ENCODE measurements at regions not wholly inside any gene's neighbourhood (a gene's known extent, or its start where the extent isn't known, plus 50 kb on each side); places are given as distances from the start of the nearest gene placed in this dataset.

DNA sequence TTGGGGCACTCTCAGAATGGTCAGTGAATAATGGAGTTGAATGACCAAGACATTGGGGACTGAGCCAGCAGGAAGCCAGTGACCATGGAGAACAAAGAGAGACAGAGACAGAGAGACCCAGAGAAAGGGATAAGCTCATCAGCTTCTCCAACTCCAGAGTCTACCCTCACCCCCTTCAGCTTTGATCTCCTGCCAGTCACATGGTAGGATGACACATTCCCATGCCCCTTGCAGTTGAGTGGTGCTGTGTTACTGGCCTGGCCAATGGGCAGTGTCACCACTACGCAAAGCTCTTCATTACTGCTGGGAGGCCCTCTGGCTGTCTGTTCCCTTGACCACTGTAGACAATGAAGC is 643.5 kb downstream of the AJAP1 start:
- ChIA-PET POLR2A (no interaction called here), CTCF (no interaction called here)
- no peak for DNase-seq (ENCODE audit: extremely low spot score)
- TF ChIP-seq LEF1 (IDR thresholded peaks at IDR 0.05; ENCODE audit: borderline replicate concordance) (no peak), HDGF (IDR thresholded peaks at IDR 0.05; ENCODE audit: borderline replicate concordance) (no peak), FOXA1 (IDR thresholded peaks at IDR 0.05) (no peak), SUZ12 (IDR thresholded peaks at IDR 0.05) (no peak)

DNA sequence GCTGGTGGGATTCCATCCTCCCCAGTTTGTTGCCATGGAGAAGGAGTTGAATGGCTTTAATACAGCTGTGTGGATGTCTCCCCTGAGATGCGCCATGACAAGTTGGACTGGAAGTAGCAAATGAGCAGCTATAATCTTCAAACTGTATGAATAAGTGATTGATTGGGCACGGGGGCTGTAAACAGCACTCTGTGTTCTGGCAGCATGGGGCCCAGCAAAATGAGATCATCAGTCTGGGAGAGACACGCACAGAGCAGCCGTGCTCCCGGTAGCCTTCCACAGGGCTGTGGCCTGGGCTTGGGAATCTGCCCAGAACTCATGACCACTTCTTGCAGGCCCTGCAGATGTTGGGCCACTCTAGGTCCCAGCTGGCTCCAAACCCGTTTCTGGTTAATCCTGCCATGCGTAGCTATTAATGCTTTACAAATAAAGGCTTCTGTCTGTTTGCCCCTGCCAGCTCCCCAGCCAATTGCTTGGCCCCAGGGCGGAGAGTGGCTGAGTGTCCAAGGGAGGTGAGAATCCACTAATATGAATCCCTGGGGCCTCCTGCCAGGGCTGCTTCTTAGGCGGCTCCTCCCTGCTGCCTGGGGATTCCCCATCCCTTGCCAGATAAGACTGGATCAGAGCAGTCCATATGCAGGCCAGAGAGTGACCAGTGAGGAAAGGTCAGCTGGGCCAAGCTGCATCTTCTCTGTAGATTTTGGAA is 642.9 kb downstream of the AJAP1 start:
- ChIA-PET POLR2A (no interaction called here), CTCF (no interaction called here)
- no peak for DNase-seq (ENCODE audit: extremely low spot score)
- TF ChIP-seq BHLHE40 (IDR thresholded peaks at IDR 0.05; ENCODE audit: borderline replicate concordance) (no peak), CTBP1 (IDR thresholded peaks at IDR 0.05; ENCODE audit: borderline replicate concordance) (no peak), ARNT (IDR thresholded peaks at IDR 0.05) (no peak), SP1 (IDR thresholded peaks at IDR 0.05) (no peak), ELF4 (IDR thresholded peaks at IDR 0.05) (no peak), FOXA1 (IDR thresholded peaks at IDR 0.05) (no peak)

DNA sequence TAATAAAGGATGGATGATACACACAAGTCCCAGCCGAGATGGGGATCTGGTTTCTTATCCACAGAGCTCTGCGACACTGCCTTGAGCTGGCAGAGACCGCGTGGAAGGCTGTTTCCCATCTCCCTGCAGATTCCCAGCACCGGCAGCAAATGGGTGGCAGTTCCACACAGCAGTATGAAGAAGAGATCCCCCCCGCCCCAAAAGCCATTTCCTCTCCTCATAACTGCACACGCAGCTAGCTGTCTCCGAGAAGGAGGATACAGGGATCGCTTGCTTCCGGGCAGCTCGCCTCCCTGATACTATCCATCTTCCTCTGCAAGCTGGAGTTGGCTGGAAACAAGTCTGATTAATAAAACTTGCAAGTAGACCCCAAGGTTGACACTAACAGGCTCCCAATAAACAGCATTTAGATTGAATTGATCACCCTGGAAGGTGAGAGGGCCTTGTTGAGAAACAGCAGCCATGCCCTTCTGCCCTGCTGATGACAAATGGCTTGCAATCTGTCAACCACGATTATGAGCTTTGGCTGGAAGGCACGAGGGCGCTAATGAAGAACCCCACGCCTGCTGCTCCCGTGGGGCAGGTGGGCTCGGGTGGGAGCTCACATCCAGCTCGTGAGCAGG is 642.3 kb downstream of the AJAP1 start:
- no peak for TF ChIP-seq SP1 (IDR thresholded peaks at IDR 0.05)
- no peak for TF ChIP-seq SUZ12 (IDR thresholded peaks at IDR 0.05)
- no peak for TF ChIP-seq ELF4 (IDR thresholded peaks at IDR 0.05)
- no peak for TF ChIP-seq TARDBP (IDR thresholded peaks at IDR 0.05)
- TF ChIP-seq FOXK2 (IDR thresholded peaks at IDR 0.05) = no peak
- no peak for TF ChIP-seq LEF1 (IDR thresholded peaks at IDR 0.05; ENCODE audit: borderline replicate concordance)
- TF ChIP-seq FOXA1 (IDR thresholded peaks at IDR 0.05) = no peak
- no peak for TF ChIP-seq CTBP1 (IDR thresholded peaks at IDR 0.05; ENCODE audit: borderline replicate concordance)
- TF ChIP-seq HDGF (IDR thresholded peaks at IDR 0.05; ENCODE audit: borderline replicate concordance) = no peak
- no peak for TF ChIP-seq FOXM1 (IDR thresholded peaks at IDR 0.05; ENCODE audit: borderline replicate concordance)
- TF ChIP-seq L3MBTL2 (conservative IDR thresholded peaks at IDR 0.05) = no peak
- TF ChIP-seq ZNF384 (IDR thresholded peaks at IDR 0.05) = no peak
- TF ChIP-seq, protein P1, sequence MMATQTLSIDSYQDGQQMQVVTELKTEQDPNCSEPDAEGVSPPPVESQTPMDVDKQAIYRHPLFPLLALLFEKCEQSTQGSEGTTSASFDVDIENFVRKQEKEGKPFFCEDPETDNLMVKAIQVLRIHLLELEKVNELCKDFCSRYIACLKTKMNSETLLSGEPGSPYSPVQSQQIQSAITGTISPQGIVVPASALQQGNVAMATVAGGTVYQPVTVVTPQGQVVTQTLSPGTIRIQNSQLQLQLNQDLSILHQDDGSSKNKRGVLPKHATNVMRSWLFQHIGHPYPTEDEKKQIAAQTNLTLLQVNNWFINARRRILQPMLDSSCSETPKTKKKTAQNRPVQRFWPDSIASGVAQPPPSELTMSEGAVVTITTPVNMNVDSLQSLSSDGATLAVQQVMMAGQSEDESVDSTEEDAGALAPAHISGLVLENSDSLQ (IDR thresholded peaks at IDR 0.05) = no peak

DNA sequence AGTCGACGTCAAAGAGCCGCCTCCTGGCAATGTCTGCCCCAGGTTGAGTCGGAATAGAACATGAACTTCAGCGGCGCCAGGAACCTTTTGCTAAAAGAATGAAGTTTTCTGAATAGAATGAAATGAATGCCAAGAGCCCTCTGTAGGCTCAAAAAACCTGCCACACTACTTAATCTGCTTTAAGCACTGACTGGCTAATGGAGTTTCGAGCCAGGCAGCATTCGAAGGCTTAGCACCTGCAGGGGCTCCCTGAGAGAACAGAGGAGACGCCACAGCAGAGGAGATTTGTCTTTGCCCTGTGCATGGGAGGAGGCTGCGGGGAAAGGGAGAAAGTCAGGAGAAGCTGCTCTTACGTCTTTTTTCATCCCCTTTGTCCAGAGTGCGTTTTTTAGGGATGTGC is 641.7 kb downstream of the AJAP1 start:
- TF ChIP-seq FOXA1 (IDR thresholded peaks at IDR 0.05) (no peak), ZNF384 (IDR thresholded peaks at IDR 0.05) (no peak), ARNT (IDR thresholded peaks at IDR 0.05) (no peak), LEF1 (IDR thresholded peaks at IDR 0.05; ENCODE audit: borderline replicate concordance) (no peak), ELF4 (IDR thresholded peaks at IDR 0.05) (no peak), NFRKB (IDR thresholded peaks at IDR 0.05) (no peak), FOXM1 (IDR thresholded peaks at IDR 0.05; ENCODE audit: borderline replicate concordance) (no peak), SUZ12 (IDR thresholded peaks at IDR 0.05) (no peak), TARDBP (IDR thresholded peaks at IDR 0.05) (no peak), FOXK2 (IDR thresholded peaks at IDR 0.05) (no peak), BHLHE40 (IDR thresholded peaks at IDR 0.05; ENCODE audit: borderline replicate concordance) (no peak)
- TF ChIP-seq, protein P1 (IDR thresholded peaks at IDR 0.05) = no peak
- ChIA-PET CTCF (no interaction called here), POLR2A (no interaction called here)
- DNase-seq (ENCODE audit: extremely low spot score) = no peak

More for the DNA sequence above, 642.3 kb downstream of the AJAP1 start:
- DNase-seq (ENCODE audit: extremely low spot score) = no peak
- ChIA-PET POLR2A (no interaction called here), CTCF (no interaction called here)

DNA sequence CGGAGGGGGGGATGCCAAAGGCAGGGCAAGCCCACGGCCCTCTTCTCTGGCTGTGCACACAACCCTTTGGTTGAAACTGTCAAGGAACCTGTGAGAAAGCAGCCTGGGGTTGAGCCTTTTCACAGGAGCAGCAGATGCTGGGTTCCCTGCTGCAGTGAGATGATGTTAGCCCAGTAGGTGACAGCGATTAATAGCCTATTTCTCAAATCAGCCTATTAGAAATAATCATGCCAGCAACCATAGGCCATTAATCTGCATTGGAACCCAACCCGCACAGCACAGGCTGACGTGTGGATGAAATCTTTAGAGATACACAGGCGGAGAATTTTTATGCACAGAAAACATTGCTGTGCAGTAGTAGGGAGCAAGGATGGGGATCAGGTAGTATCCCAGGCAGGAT is 637.5 kb downstream of the AJAP1 start:
- TF ChIP-seq SP1 (IDR thresholded peaks at IDR 0.05) (no peak), ARNT (IDR thresholded peaks at IDR 0.05) (no peak), FOXM1 (IDR thresholded peaks at IDR 0.05; ENCODE audit: borderline replicate concordance) (no peak)
- no peak for DNase-seq (ENCODE audit: extremely low spot score)
- ChIA-PET POLR2A (no interaction called here), CTCF (no interaction called here)

DNA sequence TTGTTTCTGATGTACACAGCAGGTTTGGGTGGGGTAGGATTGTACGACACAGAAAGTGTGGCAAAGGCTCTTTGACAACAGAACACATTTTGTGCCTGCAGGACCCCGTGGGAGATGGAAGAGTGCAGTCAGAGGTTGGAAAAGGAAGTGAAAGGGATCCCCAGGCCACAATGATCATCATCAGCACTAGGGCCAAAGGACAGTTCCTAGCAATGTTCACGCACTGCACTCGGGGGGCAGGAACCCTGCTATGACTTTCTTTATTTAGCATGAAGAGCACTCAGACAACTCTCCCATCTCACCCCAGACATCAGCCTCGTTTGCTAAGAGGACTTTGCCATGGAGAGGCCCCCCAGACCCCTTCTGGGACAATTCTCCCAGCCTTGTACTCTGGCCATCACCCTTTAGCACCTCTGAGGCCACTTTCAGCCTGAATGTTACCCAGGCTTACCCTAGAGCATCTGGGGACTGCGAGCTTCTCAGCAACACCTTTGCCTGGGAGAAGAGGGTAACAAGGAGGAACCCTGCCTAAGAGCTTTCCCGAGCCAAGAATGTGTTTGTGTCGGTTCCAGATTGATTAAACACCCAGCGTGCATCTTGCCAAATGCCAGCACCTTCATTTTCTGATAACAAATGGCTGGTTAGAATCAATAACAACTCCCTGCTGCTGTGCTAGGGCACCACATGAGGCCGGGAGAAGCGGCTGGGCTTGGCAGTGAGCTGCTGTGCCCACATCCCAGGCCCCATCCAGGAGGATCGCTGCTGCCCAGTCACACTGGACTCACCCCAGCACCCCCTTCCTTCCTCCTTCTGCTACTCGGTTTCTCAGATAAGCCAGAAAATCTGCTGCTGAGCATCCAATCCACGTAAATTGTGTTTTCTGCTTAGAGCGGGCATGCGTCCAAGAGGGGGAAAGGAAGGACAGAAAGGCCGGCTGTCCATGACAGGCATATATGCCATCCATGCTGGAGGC is 633.1 kb downstream of the AJAP1 start:
- TF ChIP-seq LEF1 (IDR thresholded peaks at IDR 0.05; ENCODE audit: borderline replicate concordance) (no peak), L3MBTL2 (conservative IDR thresholded peaks at IDR 0.05) (no peak), ZNF384 (IDR thresholded peaks at IDR 0.05) (no peak), ELF4 (IDR thresholded peaks at IDR 0.05) (no peak), HDGF (IDR thresholded peaks at IDR 0.05; ENCODE audit: borderline replicate concordance) (no peak)
- TF ChIP-seq, protein P1 (IDR thresholded peaks at IDR 0.05) = no peak
- POLR2A ChIA-PET = no interaction called here
- CTCF ChIA-PET = no interaction called here
- no peak for DNase-seq (ENCODE audit: extremely low spot score)

Data from HEK293T (cell line).